ENCODE measurements at regions not wholly inside any gene's neighbourhood (a gene's known extent, or its start where the extent isn't known, plus 50 kb on each side); places are given as distances from the start of the nearest gene placed in this dataset.
A peak's percentile ranks its signal among the peaks of the same experiment; 100 is the strongest.

GRCh38 chr2:23066686-23067085 lies 318.3 kb upstream of the KLHL29 start:
- H4K20me1 ChIP-seq (ENCODE audit: insufficient read depth, low read length) = no peaks in the 10 kb centered on the region
- no peaks in the 10 kb centered on the region for H3K36me3 ChIP-seq (replicated peaks in 1 of 2; ENCODE audit: control insufficient read depth in 1 of 2, insufficient read depth in 2 of 2, low read length in 2 of 2)
- no peak overlapping the region for H2AFZ ChIP-seq (ENCODE audit: low read length)
- DNase-seq (ENCODE audit: low spot score) (no peak), ATAC-seq (no peak), FAIRE-seq (no peak)
- H3K4me3 ChIP-seq (replicated peaks in 1 of 3; ENCODE audit: insufficient read depth in 1 of 3, low read depth in 2 of 3, low read length in 3 of 3) = no peak overlapping the region
- in situ Hi-C loops (cut with HindIII; ENCODE audit: extremely low pct_ligation_motif_present, low pct_unique_long_range_greater_than_20kb) (no loop called here), intact Hi-C loops (cut with micrococcal nuclease; ENCODE audit: unreplicated experiment) (loop anchor here (1.0 kb wide), 1 partner anchor 18 kb away; no protein-coding TSS in a partner anchor)
- H3K4me2 ChIP-seq (ENCODE audit: low read depth, low read length) = no peak overlapping the region
- peaks cover 8% of the 10 kb centered on the region for H3K4me1 ChIP-seq (ENCODE audit: insufficient read depth, low read length)
- no peaks in the 10 kb centered on the region for H3K79me2 ChIP-seq (ENCODE audit: insufficient read depth, low read length)
- no peak overlapping the region for H3K9ac ChIP-seq (ENCODE audit: insufficient read depth, low read depth, low read length)
- CTCF ChIA-PET (ENCODE audit: low intra/inter-chr PET ratio, low total read pairs) = no interaction called here
- 35% methylated on average over 3 of the region's 3 CpGs for WGBS (ENCODE audit: low lambda C conversion rate)
- no TSS peak for BruUV-seq (replicated peaks)
- POLR2A ChIA-PET = no interaction called here
- H3K27me3 ChIP-seq (ENCODE audit: control insufficient read depth in 1 of 2, insufficient read depth in 2 of 2, low read length in 2 of 2) = no peaks in the 10 kb centered on the region
- TF ChIP-seq ZFP1 (CRISPR knock-in tag; IDR thresholded peaks at IDR 0.05) = no peak
- H3K27ac ChIP-seq (ENCODE audit: extremely low read length, insufficient read depth, low read length) = no peak overlapping the region
- no peaks in the 10 kb centered on the region for H3K9me3 ChIP-seq (ENCODE audit: low read length)

DNA sequence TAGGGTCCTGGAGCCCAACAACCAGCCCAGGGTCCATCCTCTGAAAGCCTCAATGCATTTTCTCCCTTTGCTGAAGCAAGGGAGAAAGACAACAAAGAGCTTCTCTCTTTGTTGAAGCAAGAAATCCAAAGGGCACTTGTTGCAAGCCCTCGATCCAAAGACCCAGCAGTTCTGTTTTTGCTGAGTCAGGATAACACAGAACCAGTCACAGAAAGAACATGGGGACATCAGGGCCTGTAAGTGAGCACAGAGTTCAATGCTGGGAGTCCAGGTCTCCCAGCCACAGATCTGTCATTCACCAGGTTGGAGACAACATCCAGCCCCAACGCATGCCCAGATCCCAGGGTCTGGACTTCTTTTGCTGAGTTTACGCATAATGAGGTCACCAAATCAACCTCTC lies 315.8 kb upstream of the KLHL29 start:
- Histone ChIP-seq H3K4me1 (ENCODE audit: insufficient read depth, low read length) (peaks cover 8% of the 10 kb centered on the region), H3K4me3 (replicated peaks in 1 of 3; ENCODE audit: insufficient read depth in 1 of 3, low read depth in 2 of 3, low read length in 3 of 3) (no peak overlapping the region), H3K27ac (ENCODE audit: extremely low read length, insufficient read depth, low read length) (no peak overlapping the region), H4K20me1 (ENCODE audit: insufficient read depth, low read length) (no peaks in the 10 kb centered on the region), H3K36me3 (replicated peaks in 1 of 2; ENCODE audit: control insufficient read depth in 1 of 2, insufficient read depth in 2 of 2, low read length in 2 of 2) (no peaks in the 10 kb centered on the region), H3K79me2 (ENCODE audit: insufficient read depth, low read length) (no peaks in the 10 kb centered on the region), H2AFZ (ENCODE audit: low read length) (no peak overlapping the region), H3K4me2 (ENCODE audit: low read depth, low read length) (no peak overlapping the region), H3K9me3 (ENCODE audit: low read length) (no peaks in the 10 kb centered on the region), H3K27me3 (ENCODE audit: control insufficient read depth in 1 of 2, insufficient read depth in 2 of 2, low read length in 2 of 2) (no peaks in the 10 kb centered on the region), H3K9ac (ENCODE audit: insufficient read depth, low read depth, low read length) (no peak overlapping the region)
- ATAC-seq (peak; percentile 54; the same call in 2 of the 3 replicates), FAIRE-seq (peak; percentile 34), DNase-seq (ENCODE audit: low spot score) (peak; percentile 33)
- no TSS peak for BruUV-seq (replicated peaks)
- in situ Hi-C loops (cut with HindIII; ENCODE audit: extremely low pct_ligation_motif_present, low pct_unique_long_range_greater_than_20kb) = no loop called here
- intact Hi-C loops (cut with micrococcal nuclease; ENCODE audit: unreplicated experiment) = no loop called here
- ChIA-PET POLR2A (no interaction called here), CTCF (ENCODE audit: low intra/inter-chr PET ratio, low total read pairs) (no interaction called here)
- WGBS (ENCODE audit: low lambda C conversion rate) = 24% methylated on average over 3 of the region's 3 CpGs
- TF ChIP-seq KLF15 (CRISPR knock-in tag; IDR thresholded peaks at IDR 0.05; ENCODE audit: borderline replicate concordance) = no peak
- TF ChIP-seq NFE2L2 (IDR thresholded peaks at IDR 0.05; ENCODE audit: low read length) = peak; percentile 55; the same call in 1 of the 2 replicates
- TF ChIP-seq, protein P1, sequence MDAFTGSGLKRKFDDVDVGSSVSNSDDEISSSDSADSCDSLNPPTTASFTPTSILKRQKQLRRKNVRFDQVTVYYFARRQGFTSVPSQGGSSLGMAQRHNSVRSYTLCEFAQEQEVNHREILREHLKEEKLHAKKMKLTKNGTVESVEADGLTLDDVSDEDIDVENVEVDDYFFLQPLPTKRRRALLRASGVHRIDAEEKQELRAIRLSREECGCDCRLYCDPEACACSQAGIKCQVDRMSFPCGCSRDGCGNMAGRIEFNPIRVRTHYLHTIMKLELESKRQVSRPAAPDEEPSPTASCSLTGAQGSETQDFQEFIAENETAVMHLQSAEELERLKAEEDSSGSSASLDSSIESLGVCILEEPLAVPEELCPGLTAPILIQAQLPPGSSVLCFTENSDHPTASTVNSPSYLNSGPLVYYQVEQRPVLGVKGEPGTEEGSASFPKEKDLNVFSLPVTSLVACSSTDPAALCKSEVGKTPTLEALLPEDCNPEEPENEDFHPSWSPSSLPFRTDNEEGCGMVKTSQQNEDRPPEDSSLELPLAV (CRISPR knock-in tag; conservative IDR thresholded peaks at IDR 0.05; ENCODE audit: low read depth) = no peak
- TF ChIP-seq KAT2B (IDR thresholded peaks at IDR 0.05; ENCODE audit: borderline replicate concordance, low read depth, low read length) = no peak
- TF ChIP-seq ZNF382 (CRISPR knock-in tag; IDR thresholded peaks at IDR 0.05; ENCODE audit: borderline replicate concordance) = no peak
- no peak for TF ChIP-seq SUZ12 (IDR thresholded peaks at IDR 0.05; ENCODE audit: low read depth, low read length)
- TF ChIP-seq ZNF446 (CRISPR knock-in tag; IDR thresholded peaks at IDR 0.05) = no peak
- no peak for TF ChIP-seq ZNF547 (CRISPR knock-in tag; IDR thresholded peaks at IDR 0.05)
- no peak for TF ChIP-seq ZNF724P (CRISPR knock-in tag; IDR thresholded peaks at IDR 0.05; ENCODE audit: borderline replicate concordance)
- TF ChIP-seq MAFF (IDR thresholded peaks at IDR 0.05; ENCODE audit: low read depth, low read length) = peak; percentile 100
- no peak for TF ChIP-seq DMAP1 (CRISPR knock-in tag; IDR thresholded peaks at IDR 0.05)
- TF ChIP-seq ZNF569 (CRISPR knock-in tag; IDR thresholded peaks at IDR 0.05; ENCODE audit: borderline replicate concordance) = no peak
- no peak for TF ChIP-seq ZBTB33 (CRISPR knock-in tag; IDR thresholded peaks at IDR 0.05)
- TF ChIP-seq, protein P2, sequence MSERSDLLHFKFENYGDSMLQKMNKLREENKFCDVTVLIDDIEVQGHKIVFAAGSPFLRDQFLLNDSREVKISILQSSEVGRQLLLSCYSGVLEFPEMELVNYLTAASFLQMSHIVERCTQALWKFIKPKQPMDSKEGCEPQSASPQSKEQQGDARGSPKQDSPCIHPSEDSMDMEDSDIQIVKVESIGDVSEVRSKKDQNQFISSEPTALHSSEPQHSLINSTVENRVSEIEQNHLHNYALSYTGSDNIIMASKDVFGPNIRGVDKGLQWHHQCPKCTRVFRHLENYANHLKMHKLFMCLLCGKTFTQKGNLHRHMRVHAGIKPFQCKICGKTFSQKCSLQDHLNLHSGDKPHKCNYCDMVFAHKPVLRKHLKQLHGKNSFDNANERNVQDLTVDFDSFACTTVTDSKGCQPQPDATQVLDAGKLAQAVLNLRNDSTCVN (CRISPR knock-in tag; IDR thresholded peaks at IDR 0.05; ENCODE audit: borderline replicate concordance) = no peak
- no peak for TF ChIP-seq ZNF121 (CRISPR knock-in tag; IDR thresholded peaks at IDR 0.05)
- 0 out of 2 replicates have a peak, but pooled peaks have one; percentile 51 for TF ChIP-seq MAFG (CRISPR knock-in tag; IDR thresholded peaks at IDR 0.05)

Measured in HepG2 (cell line).